ENCODE measurements at regions not wholly inside any gene's neighbourhood (a gene's known extent, or its start where the extent isn't known, plus 50 kb on each side); places are given as distances from the start of the nearest gene placed in this dataset.
"Not testable (repeated sequence)": the region's sequence is repeated elsewhere in the genome, so short reads cannot be mapped to it uniquely, and the experiment has no call there.

- H3K36me3 ChIP-seq = no peaks in the 10 kb centered on the region
- peak; percentile 22 for DNase-seq
- H3K27me3 ChIP-seq = no peaks in the 10 kb centered on the region
- no peak overlapping the region for H3K4me3 ChIP-seq
- peaks cover 14% of the 10 kb centered on the region for H3K9me3 ChIP-seq
Observed at GRCh38 chr15:31489801-31490646, 163.4 kb downstream of the KLF13 start.

- Histone ChIP-seq H3K4me3 (no peak overlapping the region), H3K36me3 (no peaks in the 10 kb centered on the region), H3K9me3 (peaks cover 14% of the 10 kb centered on the region), H3K27me3 (no peaks in the 10 kb centered on the region)
- DNase-seq = no peak
Observed at GRCh38 chr15:31494786-31495185, 168.2 kb downstream of the KLF13 start.

GRCh38 chr15:31495281-31495680 is 168.6 kb downstream of the KLF13 start:
- no peak for DNase-seq
- no peaks in the 10 kb centered on the region for H3K36me3 ChIP-seq

GRCh38 chr15:31497838-31498237 is 171.2 kb downstream of the KLF13 start:
- DNase-seq = no peak
- Histone ChIP-seq H3K27me3 (no peaks in the 10 kb centered on the region), H3K9me3 (peaks cover 4% of the 10 kb centered on the region; the same call in 1 of the 2 replicates), H3K4me3 (no peak overlapping the region), H3K36me3 (no peaks in the 10 kb centered on the region)

More at GRCh38 chr15:31495281-31495680, 168.6 kb downstream of the KLF13 start:
- Histone ChIP-seq H3K27me3 (no peaks in the 10 kb centered on the region), H3K4me3 (no peak overlapping the region), H3K9me3 (peaks cover 14% of the 10 kb centered on the region)

- DNase-seq = no peak
- Histone ChIP-seq H3K27me3 (no peaks in the 10 kb centered on the region), H3K4me3 (no peak overlapping the region), H3K9me3 (peaks cover under 1% of the 10 kb centered on the region; the same call in 1 of the 2 replicates), H3K36me3 (no peaks in the 10 kb centered on the region)
Observed at GRCh38 chr15:31498329-31498728, 171.7 kb downstream of the KLF13 start.

GRCh38 chr15:31498756-31499155 is 172.1 kb downstream of the KLF13 start:
- H3K9me3 ChIP-seq = no peaks in the 10 kb centered on the region
- H3K27me3 ChIP-seq = no peaks in the 10 kb centered on the region
- no peaks in the 10 kb centered on the region for H3K36me3 ChIP-seq
- DNase-seq = no peak
- H3K4me3 ChIP-seq = no peak overlapping the region

GRCh38 chr15:31499236-31499952 is 172.8 kb downstream of the KLF13 start:
- no peak overlapping the region for H3K4me3 ChIP-seq
- H3K27me3 ChIP-seq = no peaks in the 10 kb centered on the region
- DNase-seq = no peak
- no peaks in the 10 kb centered on the region for H3K36me3 ChIP-seq
- H3K9me3 ChIP-seq = no peaks in the 10 kb centered on the region

GRCh38 chr15:31499953-31500765 is 173.5 kb downstream of the KLF13 start:
- no peak for DNase-seq
- H3K4me3 ChIP-seq = no peak overlapping the region
- H3K36me3 ChIP-seq = no peaks in the 10 kb centered on the region
- H3K9me3 ChIP-seq = no peaks in the 10 kb centered on the region
- no peaks in the 10 kb centered on the region for H3K27me3 ChIP-seq

- H3K9me3 ChIP-seq = no peaks in the 10 kb centered on the region
- no peak overlapping the region for H3K4me3 ChIP-seq
- no peaks in the 10 kb centered on the region for H3K36me3 ChIP-seq
- no peaks in the 10 kb centered on the region for H3K27me3 ChIP-seq
- DNase-seq = no peak
Observed at GRCh38 chr15:31500766-31501449, 174.3 kb downstream of the KLF13 start.

GRCh38 chr15:31501536-31502157 is 175.0 kb downstream of the KLF13 start:
- no peak for DNase-seq
- Histone ChIP-seq H3K9me3 (no peaks in the 10 kb centered on the region), H3K36me3 (no peaks in the 10 kb centered on the region), H3K4me3 (no peak overlapping the region), H3K27me3 (no peaks in the 10 kb centered on the region)

- no peak overlapping the region for H3K4me3 ChIP-seq
- no peaks in the 10 kb centered on the region for H3K36me3 ChIP-seq
- no peak for DNase-seq
- no peaks in the 10 kb centered on the region for H3K27me3 ChIP-seq
- no peaks in the 10 kb centered on the region for H3K9me3 ChIP-seq
Observed at GRCh38 chr15:31502541-31503229, 176.1 kb downstream of the KLF13 start.

- Histone ChIP-seq H3K27me3 (no peaks in the 10 kb centered on the region), H3K4me3 (no peak overlapping the region), H3K9me3 (no peaks in the 10 kb centered on the region), H3K36me3 (no peaks in the 10 kb centered on the region)
- no peak for DNase-seq
Observed at GRCh38 chr15:31503256-31503655, 176.6 kb downstream of the KLF13 start.

- Histone ChIP-seq H3K9me3 (no peaks in the 10 kb centered on the region), H3K27me3 (no peaks in the 10 kb centered on the region), H3K36me3 (no peaks in the 10 kb centered on the region), H3K4me3 (no peak overlapping the region)
- no peak for DNase-seq
Observed at GRCh38 chr15:31503758-31504461, 177.3 kb downstream of the KLF13 start.

GRCh38 chr15:31504462-31504839 is 177.8 kb downstream of the KLF13 start:
- Histone ChIP-seq H3K4me3 (no peak overlapping the region), H3K27me3 (no peaks in the 10 kb centered on the region), H3K9me3 (no peaks in the 10 kb centered on the region), H3K36me3 (no peaks in the 10 kb centered on the region)
- no peak for DNase-seq

GRCh38 chr15:31507573-31507972 is 180.9 kb downstream of the KLF13 start:
- H3K36me3 ChIP-seq, H3K27me3 ChIP-seq, H3K4me3 ChIP-seq, H3K9me3 ChIP-seq, DNase-seq: not testable (repeated sequence)
